Activated CD4-positive, alpha-beta T cell treated with anti-CD3 and anti-CD28 coated beads, Interleukin-2, amount 10 ng/mL, durations not matched to agents 7 days and 5 days (primary cell): ENCODE measurements at regions not wholly inside any gene's neighbourhood (a gene's known extent, or its start where the extent isn't known, plus 50 kb on each side); places are given as distances from the start of the nearest gene placed in this dataset.

Source experiments
- CTCF ChIA-PET: fragments of 350-600 bp; sonication (Branson Sonifier 250); formaldehyde crosslinking; loops from one replicate; lab custom pipeline; 2021; ENCODE audit warnings: antibody characterized with exemption; lab: Charles Lee
- POLR2A ChIA-PET: fragments of 350-600 bp; sonication (Branson Sonifier 250); formaldehyde crosslinking; loops from one replicate; lab custom pipeline; 2021; ENCODE audit warnings: antibody characterized with exemption; lab: Charles Lee
- DNase-seq: peaks from one replicate; pipeline ENCODE4 v3.0.0-alpha.2; 2020
- H3K27ac Mint-ChIP-seq: one replicate; pipeline ENCODE4 v1.8.0; 2021; ENCODE audit warnings: mild to moderate bottlenecking, moderate library complexity, mixed read lengths
- H3K27me3 Mint-ChIP-seq: one replicate; pipeline ENCODE4 v1.8.0; 2021; ENCODE audit warnings: mixed read lengths
- H3K36me3 Mint-ChIP-seq: one replicate; pipeline ENCODE4 v1.8.0; 2021; ENCODE audit warnings: low read depth, mixed read lengths
- H3K4me1 Mint-ChIP-seq: one replicate; pipeline ENCODE4 v1.8.0; 2021; ENCODE audit warnings: mixed read lengths
- H3K4me3 Mint-ChIP-seq: one replicate; pipeline ENCODE4 v1.8.0; 2021; ENCODE audit warnings: mild to moderate bottlenecking, moderate library complexity, mixed read lengths
- H3K9me3 Mint-ChIP-seq: one replicate; pipeline ENCODE4 v1.8.0; 2021; ENCODE audit warnings: mixed read lengths

DNA sequence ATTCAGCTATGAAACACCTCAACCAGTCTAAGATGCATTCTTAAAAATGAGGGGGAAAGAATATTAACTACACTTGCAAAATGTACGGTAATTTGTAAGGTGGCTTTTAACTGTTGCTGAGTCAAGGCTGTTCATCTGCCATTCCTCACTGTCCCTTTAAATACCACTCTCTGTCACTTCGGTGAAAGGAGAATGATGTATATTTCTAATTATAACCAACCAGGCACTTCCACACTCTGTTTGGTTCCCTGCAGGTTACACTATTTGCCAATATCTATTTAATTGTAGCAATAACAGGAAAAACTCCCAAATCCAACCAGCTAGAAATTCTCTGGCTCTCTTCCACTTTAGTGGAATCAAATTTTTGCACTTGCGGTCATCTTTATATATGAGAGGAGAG, 70.5 kb upstream of the SLCO3A1 start:
- DNase-seq: no peak
- ChIA-PET CTCF (no interaction called here), POLR2A (no interaction called here)
- H3K27me3 Mint-ChIP-seq: peaks cover 2% of the 10 kb centered on the region
- no peak overlapping the region for H3K4me3 Mint-ChIP-seq
- no peaks in the 10 kb centered on the region for H3K4me1 Mint-ChIP-seq
- H3K27ac Mint-ChIP-seq: no peak overlapping the region
- H3K9me3 Mint-ChIP-seq: no peaks in the 10 kb centered on the region
- no peaks in the 10 kb centered on the region for H3K36me3 Mint-ChIP-seq

DNA sequence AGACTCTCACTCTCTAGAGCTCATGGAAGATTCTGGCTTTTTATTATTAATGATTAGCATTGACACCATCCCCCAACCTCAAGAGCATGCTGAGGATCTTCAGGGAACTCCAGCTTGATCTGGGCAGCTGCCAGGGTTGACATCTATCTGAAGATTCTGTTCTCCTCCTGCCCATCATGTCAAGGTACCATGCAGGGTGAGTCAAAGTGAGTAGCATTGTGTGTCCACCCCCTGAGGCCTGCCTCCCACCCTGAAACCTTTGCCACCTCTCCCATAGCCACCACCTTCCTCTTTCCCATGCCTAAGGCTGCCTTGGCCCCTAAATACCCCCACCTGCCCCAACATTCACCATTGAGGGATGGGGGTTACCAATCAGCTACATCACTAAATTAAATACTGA, 70.1 kb upstream of the SLCO3A1 start:
- POLR2A ChIA-PET: no interaction called here

DNA sequence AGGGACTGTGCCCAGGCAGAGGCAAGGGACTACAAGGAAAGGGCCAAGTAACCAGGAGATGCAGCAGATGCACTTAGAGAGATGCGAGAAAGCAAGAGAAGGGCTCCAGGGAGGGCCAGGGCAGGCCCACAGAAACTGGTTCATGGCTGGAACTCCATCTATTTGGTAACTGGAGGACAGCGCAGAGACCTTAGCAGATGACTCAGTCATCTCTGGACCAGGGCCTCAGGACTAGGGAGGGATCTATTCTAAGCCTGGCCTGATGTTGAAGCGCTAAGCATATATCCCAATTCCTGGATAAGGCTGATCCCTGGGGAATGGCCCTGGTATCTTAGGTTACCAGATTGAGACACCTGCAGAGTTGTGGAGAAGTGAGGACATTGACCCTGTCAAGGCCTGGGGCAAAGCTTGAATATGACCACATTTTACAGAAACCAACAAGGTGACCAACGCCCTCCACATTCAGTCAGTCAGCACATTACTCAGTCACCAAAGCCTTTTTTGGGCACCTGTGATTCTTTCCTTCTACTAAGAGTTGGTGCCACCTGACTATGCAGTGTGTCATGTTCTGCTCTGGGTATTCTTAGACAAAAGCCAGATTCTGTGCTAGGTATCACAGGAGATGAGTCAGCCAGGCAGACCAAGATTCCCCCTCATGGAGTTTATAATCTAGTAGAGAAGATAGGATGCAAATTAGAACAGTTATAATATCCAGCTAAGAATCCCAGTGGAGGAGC, 68.4 kb upstream of the SLCO3A1 start:
- H3K4me1 Mint-ChIP-seq: no peaks in the 10 kb centered on the region
- ChIA-PET POLR2A (no interaction called here), CTCF (no interaction called here)
- no peaks in the 10 kb centered on the region for H3K9me3 Mint-ChIP-seq
- H3K4me3 Mint-ChIP-seq: no peak overlapping the region
- no peaks in the 10 kb centered on the region for H3K36me3 Mint-ChIP-seq
- no peak for DNase-seq
- peaks cover 1% of the 10 kb centered on the region for H3K27me3 Mint-ChIP-seq
- no peak overlapping the region for H3K27ac Mint-ChIP-seq

More for the DNA sequence above, 70.1 kb upstream of the SLCO3A1 start:
- H3K4me1 Mint-ChIP-seq: no peaks in the 10 kb centered on the region
- no peak overlapping the region for H3K27ac Mint-ChIP-seq
- no peak overlapping the region for H3K4me3 Mint-ChIP-seq
- DNase-seq: no peak
- H3K9me3 Mint-ChIP-seq: no peaks in the 10 kb centered on the region
- CTCF ChIA-PET: interaction anchor here (0.7 kb wide), 1 partner anchor 408 kb away, joined by 4 read pairs; no protein-coding TSS in a partner anchor
- peaks cover 3% of the 10 kb centered on the region for H3K27me3 Mint-ChIP-seq
- no peaks in the 10 kb centered on the region for H3K36me3 Mint-ChIP-seq

DNA sequence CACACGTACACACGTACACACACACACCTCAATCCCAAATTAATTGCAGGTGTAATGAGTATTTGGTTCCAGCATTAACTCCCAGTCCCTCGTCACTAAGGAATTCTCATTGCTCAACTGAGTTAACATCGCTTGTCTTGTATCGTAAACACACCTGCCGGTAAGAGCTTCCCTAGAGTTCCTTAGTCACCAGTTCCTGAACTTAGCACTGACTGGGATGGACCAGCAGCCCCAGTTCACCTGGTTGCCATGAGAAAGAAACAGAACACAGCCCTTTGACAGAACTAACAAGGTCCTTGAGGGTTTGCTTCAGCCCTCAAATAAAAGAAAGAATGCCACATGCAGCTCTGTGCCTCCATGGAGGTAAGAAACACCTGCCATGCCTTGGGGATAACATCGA, 66.3 kb upstream of the SLCO3A1 start:
- CTCF ChIA-PET: no interaction called here
- Mint-ChIP-seq H3K27me3 (peaks cover 1% of the 10 kb centered on the region), H3K9me3 (no peaks in the 10 kb centered on the region), H3K4me1 (no peaks in the 10 kb centered on the region), H3K27ac (no peak overlapping the region), H3K36me3 (no peaks in the 10 kb centered on the region), H3K4me3 (no peak overlapping the region)
- POLR2A ChIA-PET: no interaction called here
- no peak for DNase-seq

DNA sequence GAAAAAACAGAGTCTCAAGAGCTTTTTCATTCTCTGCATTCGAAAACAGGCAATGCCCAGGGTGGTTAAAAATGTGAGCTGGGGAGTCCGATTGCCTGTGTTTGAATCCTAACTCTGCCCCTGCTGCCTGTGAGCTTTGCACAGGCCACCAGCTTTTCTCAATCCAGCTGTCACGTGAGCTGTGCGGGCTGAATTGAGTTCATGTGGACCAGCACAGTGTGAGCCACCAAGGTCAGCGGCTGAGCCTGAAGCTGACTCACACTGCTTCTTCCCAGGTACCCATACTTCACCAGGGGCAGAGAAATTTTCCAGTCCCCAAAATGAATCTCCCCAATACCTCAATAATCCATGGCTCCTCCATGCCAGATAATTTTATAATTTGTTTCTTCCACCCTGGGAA, 64.4 kb upstream of the SLCO3A1 start:
- ChIA-PET POLR2A (no interaction called here), CTCF (interaction anchor here (0.5 kb wide), 1 partner anchor 1517 kb away, joined by 3 read pairs; no protein-coding TSS in a partner anchor)
- Mint-ChIP-seq H3K27me3 (peaks cover 2% of the 10 kb centered on the region), H3K4me1 (no peaks in the 10 kb centered on the region), H3K36me3 (no peaks in the 10 kb centered on the region), H3K27ac (no peak overlapping the region), H3K9me3 (no peaks in the 10 kb centered on the region), H3K4me3 (no peak overlapping the region)
- no peak for DNase-seq

DNA sequence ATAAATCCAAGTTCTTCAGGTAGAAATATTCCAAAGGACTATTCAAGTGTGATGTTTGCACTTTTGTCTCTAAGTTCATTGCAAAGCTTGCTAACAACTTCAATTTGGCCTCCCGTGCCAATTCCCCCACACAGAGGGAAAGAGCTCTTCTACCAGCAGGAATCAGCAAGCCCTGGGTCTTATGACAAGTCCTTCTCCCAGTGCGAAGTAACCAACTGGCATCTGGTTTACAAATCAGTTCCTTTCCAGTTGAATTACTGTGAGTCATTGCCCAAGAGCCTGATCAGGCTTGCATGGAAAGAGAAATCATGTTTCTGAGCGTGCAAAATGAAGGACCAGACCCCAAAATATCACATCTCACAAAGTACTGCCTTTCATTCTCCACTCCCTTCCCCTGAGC, 62.7 kb upstream of the SLCO3A1 start:
- Mint-ChIP-seq H3K36me3 (no peaks in the 10 kb centered on the region), H3K4me3 (no peak overlapping the region), H3K4me1 (no peaks in the 10 kb centered on the region), H3K27me3 (peaks cover 10% of the 10 kb centered on the region), H3K27ac (no peak overlapping the region), H3K9me3 (no peaks in the 10 kb centered on the region)
- ChIA-PET CTCF (interaction anchor here (1.0 to 1.1 kb wide), 2 partner anchors 12 to 25 kb away, joined by 3 read pairs; no protein-coding TSS in a partner anchor), POLR2A (no interaction called here)
- DNase-seq: no peak

DNA sequence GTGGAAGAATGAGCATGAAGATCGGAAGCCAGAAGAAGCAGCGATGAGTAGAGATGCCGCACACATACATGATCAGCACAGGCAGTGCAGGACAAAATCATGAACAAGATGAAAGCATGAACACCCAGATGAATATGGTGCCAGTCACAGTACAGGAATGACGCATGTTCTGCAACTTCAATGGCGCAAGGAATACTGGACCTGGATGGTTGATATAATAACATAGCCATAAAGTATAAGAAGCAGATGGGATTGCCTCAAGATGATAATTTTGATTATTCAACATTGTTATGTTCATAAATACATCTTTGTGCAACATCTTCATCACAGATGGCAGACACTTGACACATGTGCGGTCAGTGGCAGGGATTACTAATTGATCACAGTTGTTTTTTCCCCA, 59.7 kb upstream of the SLCO3A1 start:
- CTCF ChIA-PET: no interaction called here
- Mint-ChIP-seq H3K4me1 (no peaks in the 10 kb centered on the region), H3K9me3 (no peaks in the 10 kb centered on the region), H3K36me3 (no peaks in the 10 kb centered on the region), H3K4me3 (no peak overlapping the region), H3K27me3 (peaks cover 17% of the 10 kb centered on the region), H3K27ac (no peak overlapping the region)
- POLR2A ChIA-PET: no interaction called here
- no peak for DNase-seq

DNA sequence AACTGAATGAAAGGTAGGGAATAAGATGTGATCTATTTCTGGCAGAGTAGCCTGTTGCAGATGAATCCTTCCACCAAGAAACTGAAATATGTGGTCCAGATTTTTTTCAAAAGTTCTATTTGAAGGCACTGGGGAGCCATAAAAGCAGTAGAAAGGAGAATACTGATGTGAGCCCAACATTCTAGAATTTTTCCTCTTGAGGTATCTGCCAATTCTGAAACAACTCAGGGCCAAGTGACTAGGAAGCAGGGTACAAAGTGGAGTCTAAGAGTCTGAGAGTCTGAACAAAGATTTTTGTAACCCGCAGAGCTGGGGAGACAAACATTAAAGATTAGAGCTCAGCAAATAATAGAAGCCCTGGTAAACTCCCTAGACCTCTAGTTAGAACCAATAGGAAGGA, 58.3 kb upstream of the SLCO3A1 start:
- CTCF ChIA-PET: no interaction called here
- Mint-ChIP-seq H3K36me3 (no peaks in the 10 kb centered on the region), H3K4me3 (no peak overlapping the region)

DNA sequence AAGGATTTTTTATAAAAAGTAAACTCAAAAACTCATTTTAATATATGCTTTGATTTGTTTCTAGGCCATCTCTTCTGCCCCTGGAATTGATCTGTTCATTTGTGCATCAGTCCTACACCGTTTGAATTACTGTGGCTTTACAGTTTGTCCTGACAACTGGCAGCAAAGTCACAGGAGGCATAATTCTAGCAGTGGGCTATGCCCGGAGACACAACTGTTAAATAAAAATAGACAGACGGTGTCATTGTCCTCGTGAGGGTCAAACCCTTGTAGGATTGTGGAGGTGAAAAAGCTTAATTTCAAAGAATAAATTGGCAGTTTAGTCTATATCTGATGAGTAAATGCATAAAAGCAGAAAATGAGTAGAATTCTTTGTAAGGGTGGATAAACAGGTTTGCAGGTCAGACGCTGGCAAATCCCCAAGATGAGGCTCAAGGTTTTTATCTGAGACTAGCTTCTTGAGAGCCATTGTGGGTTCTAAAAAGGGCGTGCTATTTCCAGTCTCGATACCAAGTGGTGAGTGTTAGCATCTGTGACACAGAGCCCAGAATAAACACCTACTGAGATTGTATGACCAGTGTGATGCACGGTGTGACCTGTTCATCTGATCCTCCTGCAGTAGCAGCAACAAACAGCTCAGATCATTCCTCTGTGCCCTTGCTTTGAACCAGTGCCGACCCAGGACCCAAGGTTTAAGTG, 51.5 kb upstream of the SLCO3A1 start:
- no peak for DNase-seq
- Mint-ChIP-seq H3K27me3 (peaks cover 20% of the 10 kb centered on the region), H3K4me1 (no peaks in the 10 kb centered on the region), H3K27ac (no peak overlapping the region), H3K4me3 (no peak overlapping the region), H3K9me3 (no peaks in the 10 kb centered on the region), H3K36me3 (no peaks in the 10 kb centered on the region)
- ChIA-PET POLR2A (no interaction called here), CTCF (interaction anchor here (0.9 kb wide), 1 partner anchor 11 kb away, joined by 3 read pairs; no protein-coding TSS in a partner anchor)

More for the DNA sequence above, 58.3 kb upstream of the SLCO3A1 start:
- POLR2A ChIA-PET: no interaction called here
- Mint-ChIP-seq H3K9me3 (no peaks in the 10 kb centered on the region), H3K27ac (no peak overlapping the region), H3K4me1 (no peaks in the 10 kb centered on the region), H3K27me3 (peaks cover 20% of the 10 kb centered on the region)
- no peak for DNase-seq

DNA sequence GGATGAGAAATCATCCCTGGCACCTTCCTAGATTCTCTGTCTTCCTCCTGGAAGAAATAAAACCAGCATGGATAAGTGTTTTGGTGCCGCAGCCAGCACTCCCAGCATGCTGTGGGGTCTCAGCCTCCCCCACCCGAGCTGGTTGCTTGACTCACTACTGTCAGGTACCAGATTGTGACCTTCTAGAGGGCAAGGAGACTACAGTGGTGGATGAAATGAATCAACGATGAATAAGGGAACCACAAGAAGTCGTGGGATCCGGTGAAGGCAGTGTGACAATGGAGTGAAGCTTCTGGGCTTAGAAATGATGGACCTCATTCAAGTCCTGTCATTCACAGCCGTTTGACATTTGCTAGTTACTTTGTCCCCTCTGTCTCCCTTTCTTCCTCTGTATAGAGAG, 50.2 kb upstream of the SLCO3A1 start:
- DNase-seq: no peak
- Mint-ChIP-seq H3K4me3 (no peak overlapping the region), H3K27ac (no peak overlapping the region), H3K4me1 (no peaks in the 10 kb centered on the region), H3K9me3 (no peaks in the 10 kb centered on the region), H3K27me3 (peaks cover 20% of the 10 kb centered on the region), H3K36me3 (no peaks in the 10 kb centered on the region)
- ChIA-PET POLR2A (no interaction called here), CTCF (interaction anchor here (0.9 kb wide), 1 partner anchor 12 kb away, joined by 3 read pairs; no protein-coding TSS in a partner anchor)
